Upper lobe of left lung (tissue), 4 donors: ENCODE measurements at regions not wholly inside any gene's neighbourhood (a gene's known extent, or its start where the extent isn't known, plus 50 kb on each side); places are given as distances from the start of the nearest gene placed in this dataset.

Experiments used
- EP300 ChIP-seq, 4 donors: sonication (generic); formaldehyde crosslinking; IDR thresholded peaks; one replicate each; pipeline ENCODE4 v1.5.1; 2017; ENCODE audit warnings: antibody characterized with exemption in 4 of 4, control low read depth in 2 of 4
- POLR2A ChIP-seq, 4 donors: fragments of 450-650 bp; IDR thresholded peaks; one replicate each; pipeline ENCODE4 v1.5.1; 2016 to 2017; ENCODE audit warnings: antibody characterized with exemption in 4 of 4, mild to moderate bottlenecking in 2 of 4
- POLR2AphosphoS5 ChIP-seq, 2 donors: sonication (generic); formaldehyde crosslinking; IDR thresholded peaks; one replicate each; pipeline ENCODE4 v1.5.1; 2017; ENCODE audit warnings: antibody characterized with exemption in 2 of 2
- TF ChIP-seq, protein P1 (sequence below), 6 experiments: fragments of 450-650 bp in 4 of 6; fragments of 200-600 bp in 2 of 6; sonication (generic) in 2 of 6; IDR thresholded peaks; one replicate each; pipeline ENCODE4 v1.5.1; 2016 to 2019; ENCODE audit warnings: antibody characterized with exemption in 6 of 6

DNA sequence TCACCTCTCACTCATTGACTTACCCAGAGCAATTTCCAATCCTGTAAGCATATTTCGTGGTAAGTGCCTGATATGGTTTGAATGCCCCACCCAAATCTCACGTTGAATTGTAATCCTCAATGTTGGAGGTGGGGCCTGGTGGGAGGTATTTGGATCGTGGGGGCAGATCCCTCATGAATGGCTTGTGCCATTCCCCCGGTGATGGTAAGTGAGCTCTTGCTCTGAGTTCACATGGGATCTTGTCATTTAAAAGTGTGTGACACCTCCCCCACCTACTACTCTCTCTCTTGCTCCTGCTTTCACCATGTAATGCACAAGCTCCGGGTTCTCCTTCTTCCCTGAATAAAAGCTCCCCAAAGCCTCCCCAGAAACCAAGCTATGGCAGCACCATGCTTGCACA is 1165.5 kb downstream of the CDH12 start:
- TF ChIP-seq POLR2A (IDR thresholded peaks at IDR 0.05): no peak
- TF ChIP-seq, protein P1, sequence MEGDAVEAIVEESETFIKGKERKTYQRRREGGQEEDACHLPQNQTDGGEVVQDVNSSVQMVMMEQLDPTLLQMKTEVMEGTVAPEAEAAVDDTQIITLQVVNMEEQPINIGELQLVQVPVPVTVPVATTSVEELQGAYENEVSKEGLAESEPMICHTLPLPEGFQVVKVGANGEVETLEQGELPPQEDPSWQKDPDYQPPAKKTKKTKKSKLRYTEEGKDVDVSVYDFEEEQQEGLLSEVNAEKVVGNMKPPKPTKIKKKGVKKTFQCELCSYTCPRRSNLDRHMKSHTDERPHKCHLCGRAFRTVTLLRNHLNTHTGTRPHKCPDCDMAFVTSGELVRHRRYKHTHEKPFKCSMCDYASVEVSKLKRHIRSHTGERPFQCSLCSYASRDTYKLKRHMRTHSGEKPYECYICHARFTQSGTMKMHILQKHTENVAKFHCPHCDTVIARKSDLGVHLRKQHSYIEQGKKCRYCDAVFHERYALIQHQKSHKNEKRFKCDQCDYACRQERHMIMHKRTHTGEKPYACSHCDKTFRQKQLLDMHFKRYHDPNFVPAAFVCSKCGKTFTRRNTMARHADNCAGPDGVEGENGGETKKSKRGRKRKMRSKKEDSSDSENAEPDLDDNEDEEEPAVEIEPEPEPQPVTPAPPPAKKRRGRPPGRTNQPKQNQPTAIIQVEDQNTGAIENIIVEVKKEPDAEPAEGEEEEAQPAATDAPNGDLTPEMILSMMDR (IDR thresholded peaks at IDR 0.05): no peak
- TF ChIP-seq POLR2AphosphoS5 (IDR thresholded peaks at IDR 0.05): no peak
- no peak for TF ChIP-seq EP300 (IDR thresholded peaks at IDR 0.05)
